ENCODE measurements at regions not wholly inside any gene's neighbourhood (a gene's known extent, or its start where the extent isn't known, plus 50 kb on each side); places are given as distances from the start of the nearest gene placed in this dataset.

DNA sequence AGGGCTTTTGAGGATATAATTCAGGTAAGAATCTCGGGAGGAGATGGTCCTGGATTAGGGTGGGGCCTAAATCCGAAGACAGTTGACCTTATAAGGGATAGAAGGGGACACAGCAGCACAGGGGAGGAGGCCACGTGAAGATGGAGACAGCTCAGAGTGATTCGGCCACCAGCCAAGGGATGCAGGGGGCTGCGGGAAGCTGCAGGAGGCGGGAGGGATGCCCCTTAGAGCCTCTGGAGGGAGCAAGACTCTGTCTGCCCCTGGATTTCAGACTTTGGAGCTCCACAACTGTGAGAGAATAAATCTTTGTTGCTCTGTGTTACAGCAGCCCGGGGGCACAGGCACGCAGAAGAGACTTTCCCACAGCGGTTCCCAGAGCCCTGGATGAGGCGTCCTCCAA is 143.7 kb downstream of the ASB1 start:
- 75 to 92% (median 89%) methylated on average over 10 of the region's 10 CpGs for WGBS, 3 donors
- H3K27ac ChIP-seq (ENCODE audit: low read depth, low read length): no peak overlapping the region

DNA sequence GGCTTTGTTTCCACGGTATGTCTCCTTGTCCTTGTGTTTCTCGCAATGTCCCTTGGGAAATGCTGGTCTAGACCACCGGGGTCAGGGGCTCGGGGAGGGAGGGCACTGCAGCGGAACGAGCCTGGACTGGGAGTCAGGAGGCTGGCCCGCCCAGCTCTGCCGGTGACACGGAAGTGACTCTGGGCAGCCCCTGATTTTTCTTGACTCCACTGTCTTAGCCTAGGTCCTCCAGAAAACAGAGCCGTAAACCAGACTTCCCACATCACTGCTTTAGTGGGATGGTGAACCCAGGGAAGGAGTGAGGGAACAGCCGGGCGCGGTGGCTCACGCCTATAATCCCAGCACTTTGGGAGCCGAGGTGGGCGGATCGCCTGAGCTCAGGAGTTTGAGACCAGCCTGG is 144.2 kb downstream of the ASB1 start:
- 70 to 87% (median 86%) methylated on average over 17 of the region's 17 CpGs for WGBS, 3 donors
- H3K27ac ChIP-seq (ENCODE audit: low read depth, low read length): no peak overlapping the region

- no peak overlapping the region for H3K27ac ChIP-seq (ENCODE audit: low read depth, low read length)
- 83 to 84% (median 83%) methylated on average over 14 of the region's 14 CpGs for WGBS, 3 donors
Measured at GRCh38 chr2:238571661-238572372, 145.1 kb downstream of the ASB1 start.

DNA sequence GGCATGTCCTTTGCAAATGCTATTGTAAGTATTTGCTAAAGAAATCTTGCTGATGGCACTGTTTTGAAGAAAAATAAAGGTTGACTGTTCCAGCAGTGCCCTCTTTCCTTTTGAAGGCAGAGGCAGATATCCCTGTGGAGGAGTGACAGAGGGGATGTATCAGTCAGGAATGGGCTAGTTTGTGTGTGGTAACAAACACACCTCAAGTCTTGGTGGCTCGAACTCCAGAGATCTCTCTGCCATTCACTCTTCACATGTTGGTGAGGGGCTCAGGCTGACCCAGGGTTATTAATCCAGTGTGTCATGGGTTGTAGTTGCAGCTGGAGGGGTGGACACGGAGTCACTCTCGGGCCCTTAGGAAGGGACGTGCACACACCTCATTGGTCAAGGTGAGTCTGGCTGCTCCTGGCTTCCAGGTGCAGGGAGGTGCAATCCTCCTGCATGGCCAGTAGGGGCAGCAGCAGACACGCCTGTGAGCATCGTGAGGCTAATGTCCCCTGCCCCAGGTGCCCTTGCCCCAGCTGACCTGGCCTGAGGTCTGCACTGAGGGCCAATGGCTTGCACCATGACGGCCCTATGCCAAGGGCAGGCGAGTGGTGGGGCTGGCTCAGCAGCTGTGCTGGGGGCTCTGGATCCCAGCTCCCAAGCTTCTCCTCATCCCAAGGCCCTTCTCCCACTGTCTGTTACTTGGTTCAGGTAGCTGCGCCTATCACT is 146.5 kb downstream of the ASB1 start:
- no peak overlapping the region for H3K27ac ChIP-seq (ENCODE audit: low read depth, low read length)
- 56 to 81% (median 79%) methylated on average over 8 to 9 of the region's 9 CpGs for WGBS, 3 donors

DNA sequence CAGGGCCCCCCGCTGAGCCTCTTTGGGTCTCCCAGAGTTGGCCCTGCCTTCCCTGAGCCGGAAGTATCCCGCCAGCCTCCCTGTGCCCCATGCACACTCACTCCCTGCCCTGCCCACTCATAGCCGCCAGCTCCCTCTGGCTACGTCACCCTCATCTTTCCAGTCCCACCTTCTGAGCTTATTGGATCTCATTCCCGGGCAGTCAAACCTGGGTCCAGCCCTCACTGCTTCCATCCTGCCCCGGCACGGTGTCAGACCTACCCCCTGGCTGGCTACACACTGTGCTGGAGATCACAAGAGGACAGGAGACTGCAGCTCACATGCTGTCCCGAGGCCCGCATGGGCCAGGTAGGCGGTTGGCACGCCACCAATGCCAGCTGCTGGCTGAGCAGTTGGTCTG is 147.2 kb downstream of the ASB1 start:
- no peak overlapping the region for H3K27ac ChIP-seq (ENCODE audit: low read depth, low read length)
- WGBS, 3 donors: 73 to 91% (median 84%) methylated on average over 12 of the region's 12 CpGs

DNA sequence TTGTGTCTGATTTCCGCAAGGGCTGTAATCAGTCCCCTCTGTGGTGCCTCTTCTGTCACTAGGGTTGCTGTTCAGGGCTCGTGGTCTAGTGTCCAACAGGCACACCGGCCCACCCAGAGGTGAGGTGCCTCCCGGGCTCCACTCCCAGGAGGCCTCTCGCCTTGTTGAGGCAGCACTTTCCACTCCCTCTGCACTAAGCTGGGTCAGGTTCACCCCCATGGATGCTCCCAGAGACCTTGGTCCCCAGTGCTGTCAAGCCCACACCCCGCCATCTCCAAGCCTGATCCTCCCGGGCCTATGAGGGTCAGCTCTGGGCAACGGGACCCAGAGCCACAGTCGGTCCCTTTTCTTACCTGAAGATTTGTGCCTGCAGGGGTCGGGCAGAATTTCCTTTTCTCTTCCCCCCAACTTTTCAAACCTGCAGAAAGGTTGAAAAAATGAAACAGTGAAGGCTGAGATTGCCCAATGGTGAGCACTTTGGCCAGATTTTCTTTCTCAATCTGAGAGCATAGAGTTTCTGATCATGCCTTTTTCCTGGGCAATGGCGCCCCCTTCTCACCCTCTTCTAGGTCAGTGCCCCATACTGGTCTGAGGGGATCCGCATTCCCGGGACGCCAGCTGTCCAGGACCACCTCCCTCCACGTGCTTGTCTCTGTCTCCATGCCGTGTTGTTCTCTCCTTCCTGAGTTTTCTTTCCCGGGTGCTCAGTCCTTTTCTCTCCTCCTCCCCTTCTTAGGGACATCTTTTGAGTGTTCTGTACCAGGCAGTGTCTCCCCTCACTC is 148.0 kb downstream of the ASB1 start:
- 79 to 85% (median 81%) methylated on average over 17 of the region's 17 CpGs for WGBS, 3 donors
- no peak overlapping the region for H3K27ac ChIP-seq (ENCODE audit: low read depth, low read length)

DNA sequence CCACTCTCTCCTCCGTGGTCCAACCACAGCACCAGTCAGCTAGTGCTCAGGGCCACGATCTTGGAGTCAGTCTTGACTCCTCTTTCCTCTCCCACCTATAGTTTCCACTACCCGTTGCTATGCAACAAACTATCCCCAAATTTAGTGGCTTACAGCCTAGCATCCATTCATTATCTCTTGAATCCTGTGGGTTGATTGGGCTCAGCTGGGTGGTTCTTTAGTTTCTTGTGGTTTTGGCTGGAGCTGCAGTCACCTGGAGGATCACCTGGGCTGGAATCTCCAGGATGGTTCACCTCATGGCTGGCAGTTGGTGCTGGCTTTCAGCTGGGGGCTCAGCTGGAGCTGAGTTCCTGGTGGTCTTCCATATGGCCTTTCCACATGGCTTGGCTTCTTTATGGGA is 149.9 kb downstream of the ASB1 start:
- H3K27ac ChIP-seq (ENCODE audit: low read depth, low read length): no peak overlapping the region
- 54 to 84% (median 80%) methylated on average over 3 of the region's 3 CpGs for WGBS, 3 donors

GRCh38 chr2:238578256-238578655 is 151.5 kb downstream of the ASB1 start:
- 71 to 78% (median 75%) methylated on average over 9 of the region's 9 CpGs for WGBS, 3 donors
- no peak overlapping the region for H3K27ac ChIP-seq (ENCODE audit: low read depth, low read length)

DNA sequence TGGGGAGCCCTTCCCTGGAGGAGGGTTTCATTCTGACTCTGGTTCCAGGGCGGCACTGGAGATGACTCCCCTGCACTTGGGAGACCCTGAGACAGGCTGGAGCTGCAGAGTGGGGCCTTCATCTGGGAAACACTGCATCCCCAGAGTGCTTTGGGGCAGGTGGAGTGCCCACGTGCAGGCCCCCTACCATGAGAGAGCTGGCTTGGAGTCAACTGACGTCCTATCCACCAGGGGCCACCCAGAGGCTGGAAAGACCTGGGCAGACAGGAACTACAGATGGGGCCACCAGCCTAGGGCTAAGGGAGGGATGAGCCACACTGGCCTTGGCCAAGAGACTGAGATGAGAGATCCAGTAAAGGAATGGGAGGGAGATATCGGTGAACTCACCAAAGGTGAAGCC is 153.8 kb downstream of the ASB1 start:
- no peak overlapping the region for H3K27ac ChIP-seq (ENCODE audit: low read depth, low read length)
- WGBS, 3 donors: 56 to 85% (median 78%) methylated on average over 4 of the region's 4 CpGs

- 77 to 90% (median 88%) methylated on average over 4 of the region's 4 CpGs for WGBS, 3 donors
- H3K27ac ChIP-seq (ENCODE audit: low read depth, low read length): no peak overlapping the region
Measured at GRCh38 chr2:238581126-238581525, 154.4 kb downstream of the ASB1 start.

DNA sequence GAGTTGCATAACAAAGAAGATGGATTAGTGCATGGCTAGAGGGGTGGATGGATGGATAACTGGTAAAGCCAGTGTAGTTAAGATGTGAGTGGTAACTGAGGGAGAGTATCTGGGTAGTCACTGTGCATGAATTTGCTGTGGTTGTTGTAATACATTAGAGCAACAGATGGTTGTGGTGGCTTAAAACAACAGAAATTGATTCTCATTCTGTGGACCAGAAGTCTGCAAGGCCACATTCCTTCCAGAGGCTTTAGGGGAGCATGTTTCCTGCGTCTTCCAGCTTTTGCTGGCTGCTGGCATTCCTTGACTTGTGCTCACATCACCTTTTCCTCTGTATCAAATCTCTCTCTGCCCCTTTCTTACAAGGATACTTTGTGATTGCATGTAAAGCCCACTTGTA is 155.4 kb downstream of the ASB1 start:
- WGBS, 3 donors: 64 to 85% (median 79%) methylated on average over 1 of the region's 1 CpG
- H3K27ac ChIP-seq (ENCODE audit: low read depth, low read length): no peak overlapping the region

DNA sequence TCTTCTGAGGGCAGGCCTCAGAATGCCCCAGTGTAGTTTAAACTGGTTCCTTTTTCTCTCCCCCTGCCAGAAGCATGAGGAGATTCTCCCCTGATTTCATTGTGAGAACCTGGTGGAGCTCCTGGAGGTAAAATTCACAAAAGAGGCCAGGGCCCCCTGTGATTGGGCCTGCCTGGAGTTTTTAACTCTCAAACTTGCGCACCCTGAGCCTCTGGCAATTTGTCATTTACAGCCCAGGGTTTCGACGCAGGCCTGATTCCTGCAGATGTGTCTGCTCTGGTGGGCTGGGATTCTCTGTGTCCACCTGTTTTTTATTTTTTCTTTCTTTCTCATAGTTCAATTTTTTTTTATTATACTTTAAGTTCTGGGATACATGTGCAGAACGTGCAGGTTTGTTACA is 157.9 kb downstream of the ASB1 start:
- 87 to 90% (median 89%) methylated on average over 4 of the region's 4 CpGs for WGBS, 3 donors
- no peak overlapping the region for H3K27ac ChIP-seq (ENCODE audit: low read depth, low read length)

GRCh38 chr2:238585836-238586821 is 159.4 kb downstream of the ASB1 start:
- H3K27ac ChIP-seq (ENCODE audit: low read depth, low read length): no peak overlapping the region
- 78 to 81% (median 79%) methylated on average over 34 of the region's 34 CpGs for WGBS, 3 donors

- 86 to 90% (median 88%) methylated on average over 16 of the region's 16 CpGs for WGBS, 3 donors
- H3K27ac ChIP-seq (ENCODE audit: low read depth, low read length): no peak overlapping the region
Measured at GRCh38 chr2:238586931-238587775, 160.4 kb downstream of the ASB1 start.

DNA sequence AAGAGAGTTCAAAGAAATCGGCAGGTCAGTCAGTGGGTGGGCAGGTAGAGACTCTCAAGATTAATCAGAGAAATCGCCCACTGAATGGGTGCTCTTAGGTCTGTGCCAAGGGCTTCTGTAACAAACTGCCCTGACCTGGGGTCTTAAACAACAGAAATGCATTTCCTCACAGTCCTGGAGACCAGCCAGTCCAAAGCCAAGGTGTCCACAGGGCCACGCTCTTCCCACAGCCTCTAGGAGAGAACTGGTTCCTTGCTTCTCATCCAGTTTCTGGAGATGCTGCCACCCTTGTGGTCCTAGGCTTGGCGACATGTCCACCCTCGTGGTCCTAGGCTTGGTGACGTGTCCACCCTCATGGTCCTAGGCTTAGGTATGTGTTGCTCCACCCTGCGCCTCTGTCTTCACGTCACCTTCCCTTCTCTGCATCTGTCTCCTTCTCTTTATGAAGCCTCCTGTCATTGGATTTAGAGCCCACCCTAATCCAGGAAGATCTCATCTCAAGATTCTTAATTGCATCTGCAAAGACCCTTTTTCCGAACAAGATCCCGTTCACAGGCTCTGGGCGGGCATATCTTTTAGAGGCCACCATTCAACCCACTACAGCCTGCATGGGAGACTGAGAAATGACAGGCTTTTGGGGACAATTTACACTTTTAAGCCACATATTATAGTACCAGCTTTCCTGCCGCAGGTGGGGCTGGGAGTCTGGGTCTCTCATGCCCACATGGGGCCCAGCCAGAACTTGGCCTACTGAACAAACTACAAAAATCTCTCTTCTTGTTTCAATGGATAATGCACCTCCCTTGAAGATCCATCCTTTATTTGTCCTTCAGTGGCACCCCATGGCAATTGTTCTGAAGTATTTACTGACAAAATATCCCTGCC is 161.3 kb downstream of the ASB1 start:
- WGBS, 3 donors: 81 to 96% (median 94%) methylated on average over 12 of the region's 12 CpGs
- H3K27ac ChIP-seq (ENCODE audit: low read depth, low read length): no peak overlapping the region

- no peak overlapping the region for H3K27ac ChIP-seq (ENCODE audit: low read depth, low read length)
Measured at GRCh38 chr2:238589591-238590460, 163.1 kb downstream of the ASB1 start.

More at GRCh38 chr2:238589591-238590460, 163.1 kb downstream of the ASB1 start:
- 82 to 93% (median 93%) methylated on average over 16 of the region's 16 CpGs for WGBS, 3 donors
